Kasumi-1 (cell line): ENCODE measurements at regions not wholly inside any gene's neighbourhood (a gene's known extent, or its start where the extent isn't known, plus 50 kb on each side); places are given as distances from the start of the nearest gene placed in this dataset.

Experiments
- DNase-seq, 2 experiments: peaks; one replicate each; lab custom pipeline; 2025; lab: John Stamatoyannopoulos, UW

DNA sequence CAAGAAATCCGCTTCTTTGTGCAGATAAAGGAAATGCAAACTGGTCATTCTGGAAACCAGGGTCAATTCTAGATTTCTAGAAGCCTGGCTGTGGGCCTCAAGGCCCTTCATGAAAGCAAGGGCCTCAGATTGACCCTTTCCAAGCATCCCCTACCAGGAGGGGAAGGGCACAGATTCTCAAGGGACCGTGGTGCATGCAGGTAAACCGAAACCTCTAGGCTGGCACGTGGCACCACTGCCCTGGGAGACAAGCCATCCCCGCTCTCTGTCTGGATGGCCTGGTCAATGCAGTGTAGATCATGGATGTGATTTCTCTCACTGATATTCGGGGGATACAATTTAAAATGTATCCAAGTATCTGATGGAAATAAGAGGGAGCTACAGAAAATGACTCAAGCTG is 69.4 kb downstream of the TOMM20 start:
- DNase-seq, result no peak

DNA sequence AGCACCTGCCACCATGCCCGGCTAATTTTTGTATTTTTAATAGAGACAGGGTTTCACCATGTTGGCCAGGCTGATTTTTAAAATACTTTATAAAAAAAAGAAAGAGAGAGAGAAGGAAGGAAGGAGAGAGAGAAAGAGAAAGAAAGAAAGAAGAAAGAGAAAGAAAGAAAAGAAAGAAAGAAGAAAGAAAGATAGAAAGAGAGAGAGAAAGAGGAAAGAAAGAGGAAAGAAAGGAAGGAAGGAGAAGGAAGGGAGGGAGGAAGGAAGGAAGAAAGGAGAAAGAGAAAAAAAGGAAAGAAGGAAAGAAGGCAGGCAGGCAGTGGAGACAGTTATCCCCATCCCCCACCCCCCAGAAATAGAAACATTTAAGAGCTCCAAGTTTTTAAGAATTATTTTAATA is 69.9 kb downstream of the TOMM20 start:
- DNase-seq, result no peak

DNA sequence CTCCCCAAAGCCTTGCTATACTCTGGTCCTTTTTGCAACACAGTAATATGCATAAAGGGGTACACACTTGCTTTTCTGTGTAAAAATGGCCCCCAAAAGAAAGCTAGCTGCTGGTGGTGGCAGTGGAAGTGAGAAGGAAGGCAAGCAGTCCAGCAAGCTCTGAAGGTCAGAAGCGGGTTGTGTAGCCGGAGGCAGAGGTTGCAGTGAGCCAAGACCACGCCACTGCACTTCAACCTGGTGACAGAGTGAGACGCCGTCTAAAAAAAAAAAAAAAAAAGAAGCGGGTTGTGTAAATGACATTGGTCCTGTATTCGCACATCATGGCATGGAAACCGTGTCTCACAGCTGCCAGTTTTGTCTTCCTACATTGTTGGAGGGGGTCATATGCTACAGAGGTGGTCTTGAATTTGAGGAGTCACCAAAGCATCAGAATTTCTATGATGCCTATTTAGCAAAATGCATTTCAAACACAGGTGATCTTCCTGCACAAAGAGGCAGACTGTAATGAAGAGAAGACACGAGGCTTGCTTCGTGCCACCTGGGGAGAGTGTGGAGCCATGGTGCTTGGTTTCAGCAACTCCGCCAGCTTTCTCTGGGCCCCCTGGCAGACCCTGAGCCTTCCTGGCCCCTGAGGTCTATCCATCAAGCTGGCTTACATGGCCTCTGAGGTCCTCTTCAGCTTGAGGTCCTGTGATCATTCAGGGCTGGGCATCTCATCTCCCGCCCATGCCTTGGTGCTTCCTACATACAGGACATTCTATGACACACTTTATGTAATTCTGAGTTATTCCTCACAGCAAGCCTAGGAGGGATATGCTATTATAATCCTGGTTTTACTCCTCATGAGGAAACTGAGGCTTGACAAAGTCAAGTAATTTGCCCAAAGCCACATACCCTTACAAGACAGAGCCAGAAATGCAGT is 71.0 kb downstream of the TOMM20 start:
- no peak for DNase-seq

DNA sequence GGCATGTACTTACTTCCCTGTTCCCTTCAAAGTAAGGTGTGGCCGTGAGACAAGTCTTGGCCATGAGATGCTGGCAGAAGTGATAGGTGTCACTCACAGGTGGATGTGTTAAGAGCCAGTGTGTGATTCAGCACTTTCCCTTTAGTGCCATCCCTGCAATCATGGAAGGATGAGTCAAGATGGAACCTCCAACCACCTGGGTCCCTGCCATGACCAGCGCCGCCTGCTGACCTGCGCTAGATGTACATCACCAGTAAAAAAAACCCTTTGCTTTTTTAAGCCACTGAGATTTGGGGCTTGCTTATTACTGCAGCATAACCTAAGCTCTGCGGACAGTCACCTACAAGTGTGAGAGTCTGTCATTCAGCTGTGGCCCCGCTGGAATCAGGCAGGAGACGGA is 71.7 kb downstream of the TOMM20 start:
- DNase-seq, result no peak

DNA sequence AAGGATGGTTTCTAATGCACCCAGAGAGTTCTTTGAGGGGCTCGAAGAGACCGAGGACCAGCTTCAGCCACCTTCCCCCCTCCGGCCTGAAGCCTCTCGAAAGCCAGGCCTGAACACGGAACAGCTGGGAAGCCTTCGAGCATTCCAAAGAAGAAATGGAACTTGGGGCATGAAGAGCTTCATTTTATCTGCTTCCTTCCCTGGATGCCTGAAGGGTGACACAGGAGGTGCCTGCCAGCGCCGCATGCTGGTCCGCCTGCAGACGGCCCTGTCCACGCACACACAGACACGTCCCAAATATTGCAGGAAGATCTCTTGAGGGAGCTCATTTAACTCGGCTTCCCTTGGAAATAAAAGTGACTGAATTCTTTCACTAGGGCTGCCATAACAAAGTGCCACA is 73.7 kb downstream of the TOMM20 start:
- no peak for DNase-seq

DNA sequence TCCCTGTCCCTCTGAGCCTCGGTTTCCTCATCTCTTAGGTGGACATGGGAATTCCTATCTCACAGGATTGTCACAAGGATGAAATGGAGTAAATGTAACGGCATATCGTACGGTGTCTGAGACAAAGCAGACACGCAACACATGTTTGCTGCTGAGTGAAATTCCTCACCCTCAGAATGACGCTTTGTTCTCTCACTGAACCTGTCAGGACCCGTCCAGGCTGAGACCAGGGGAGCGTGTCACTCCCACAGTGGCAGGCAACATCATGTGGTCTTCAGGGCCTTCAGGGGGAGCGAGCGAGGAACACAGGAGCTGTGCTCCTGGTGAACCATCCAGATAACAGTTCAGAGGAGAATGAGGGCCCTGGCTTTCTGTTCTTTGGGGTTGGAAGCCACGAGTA is 74.2 kb downstream of the TOMM20 start:
- no peak for DNase-seq

DNA sequence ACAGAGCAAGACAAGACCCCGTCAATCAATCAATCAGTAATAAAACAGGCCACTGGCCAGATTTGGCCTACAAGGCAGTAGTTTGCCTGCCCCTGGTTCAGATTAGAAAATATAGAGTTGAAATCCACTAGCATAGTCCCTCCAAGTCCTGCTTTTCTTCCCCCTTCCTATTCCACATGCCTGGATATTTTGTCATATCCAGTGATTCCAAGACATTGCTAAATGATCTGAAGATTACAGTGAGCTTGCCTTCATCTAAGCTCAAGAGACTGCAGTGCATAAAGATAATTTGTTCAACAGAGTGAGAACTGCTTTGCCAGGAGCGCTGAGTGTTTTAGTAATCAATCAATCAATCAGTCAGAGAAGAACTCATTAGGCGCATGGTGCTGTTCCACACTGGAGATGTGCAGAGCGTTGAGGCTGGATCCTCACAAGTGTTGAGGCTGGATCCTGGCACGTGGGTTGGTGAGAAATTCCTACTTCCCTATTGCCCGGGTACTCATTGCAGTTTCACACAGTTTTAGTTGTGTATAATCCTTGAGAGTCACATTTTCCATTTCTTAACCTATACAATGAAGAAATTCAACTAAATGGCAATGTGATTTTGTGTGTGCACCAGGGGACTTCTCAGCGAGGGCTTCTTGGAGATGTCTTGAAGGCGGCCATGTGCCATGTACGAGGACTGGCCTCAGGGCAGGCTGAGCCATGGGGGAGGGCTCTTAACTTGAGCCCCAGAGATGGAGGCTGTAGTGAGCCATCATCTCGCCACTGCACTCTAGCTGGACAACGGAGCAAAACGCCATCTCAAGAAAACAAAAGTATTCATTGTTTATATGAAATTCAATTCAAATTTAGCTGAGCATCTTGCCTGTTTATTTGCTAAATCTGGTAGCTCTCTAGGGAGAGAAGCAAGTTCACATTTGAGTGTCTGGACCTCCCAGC is 76.3 kb downstream of the TOMM20 start:
- DNase-seq, result no peak

DNA sequence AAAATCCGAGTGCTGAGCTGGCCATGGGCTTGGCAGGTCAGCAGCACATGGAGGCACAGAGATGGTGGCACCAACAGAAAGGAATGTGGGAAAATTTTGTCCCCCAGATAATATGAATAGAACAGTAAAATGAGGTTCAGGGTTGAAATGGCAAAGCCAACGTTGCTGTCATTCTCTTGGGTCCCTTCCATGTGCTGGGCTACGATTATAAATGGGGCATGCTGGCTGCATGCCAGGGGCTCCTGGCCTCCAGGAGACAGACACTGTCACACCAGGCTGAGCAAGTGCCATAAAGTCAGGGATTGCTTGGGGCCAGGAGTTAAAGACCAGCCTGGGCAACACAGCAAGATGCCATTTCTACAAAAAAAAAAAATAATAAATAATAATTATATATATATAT is 77.1 kb downstream of the TOMM20 start:
- no peak for DNase-seq

DNA sequence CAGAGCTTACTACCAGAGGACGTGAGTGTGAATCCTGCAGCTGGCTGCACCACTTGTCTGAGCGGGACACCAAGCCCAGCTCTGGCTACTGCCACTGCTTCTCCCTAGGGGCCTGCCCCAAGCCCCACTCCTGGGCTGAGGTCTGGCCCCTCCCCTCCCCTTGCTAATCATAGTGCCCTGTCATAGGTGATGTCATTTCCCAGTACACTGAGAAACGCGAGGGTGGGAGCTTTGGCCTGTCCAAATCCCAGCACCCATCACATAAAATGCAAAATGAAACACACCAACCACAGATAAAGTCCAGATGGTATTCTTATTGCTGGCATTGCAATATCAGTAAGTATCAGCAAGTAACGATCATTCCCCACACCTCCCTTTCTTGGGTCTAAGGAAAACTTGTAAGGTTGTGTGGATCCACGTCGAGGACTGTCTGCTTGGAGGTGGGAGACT is 77.7 kb downstream of the TOMM20 start:
- no peak for DNase-seq

DNA sequence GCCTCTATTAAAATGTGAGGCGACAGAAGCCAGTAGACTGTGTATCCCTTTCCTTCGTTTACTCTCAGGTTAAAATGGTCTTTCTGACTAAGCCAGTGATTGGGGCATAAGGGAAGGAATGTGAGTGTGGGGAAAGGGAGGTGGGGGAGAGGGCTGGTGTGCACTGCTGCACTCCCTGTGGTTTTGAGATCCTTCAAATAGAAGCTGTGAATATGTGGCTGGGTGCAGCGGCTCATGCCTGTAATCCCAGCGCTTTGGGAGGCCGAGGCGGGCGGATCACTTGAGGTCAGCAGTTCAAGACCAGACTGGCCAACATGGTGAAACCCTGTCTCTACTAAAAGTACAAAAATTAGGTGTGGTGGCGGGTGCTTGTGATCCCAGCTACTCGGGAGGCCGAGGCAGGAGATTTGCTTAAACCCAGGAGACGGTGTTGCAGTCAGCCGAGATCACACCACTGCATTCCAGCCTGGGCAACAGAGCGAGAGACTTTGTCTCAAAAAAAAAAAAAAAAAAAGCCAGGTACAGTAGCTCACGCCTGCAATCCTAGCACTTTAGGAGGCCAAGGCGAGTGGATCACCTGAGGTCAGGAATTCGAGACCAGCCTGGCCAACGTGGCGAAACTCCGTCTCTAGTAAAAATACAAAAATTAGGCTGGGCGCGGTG is 78.8 kb downstream of the TOMM20 start:
- DNase-seq, result peak; percentile 40 to 65

DNA sequence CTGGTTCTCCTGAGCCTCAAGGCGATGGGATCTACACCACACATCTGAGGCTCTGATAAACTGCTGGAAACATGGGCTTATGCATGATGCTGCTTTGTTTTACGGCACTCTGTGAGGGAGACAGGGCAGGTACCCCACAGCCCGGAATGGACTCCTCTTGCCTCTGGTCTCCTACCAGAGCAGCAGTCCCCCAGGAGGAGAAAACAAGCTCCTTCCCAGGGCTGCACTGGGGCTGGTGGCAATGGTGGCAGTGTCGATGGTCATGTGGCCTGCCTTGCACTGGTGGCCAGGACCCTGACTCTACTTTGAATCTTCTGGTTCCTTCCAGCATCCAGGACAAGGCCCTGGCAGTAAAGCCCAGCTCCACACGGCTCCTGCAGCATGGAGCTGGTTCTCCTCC is 79.4 kb downstream of the TOMM20 start:
- no peak for DNase-seq

DNA sequence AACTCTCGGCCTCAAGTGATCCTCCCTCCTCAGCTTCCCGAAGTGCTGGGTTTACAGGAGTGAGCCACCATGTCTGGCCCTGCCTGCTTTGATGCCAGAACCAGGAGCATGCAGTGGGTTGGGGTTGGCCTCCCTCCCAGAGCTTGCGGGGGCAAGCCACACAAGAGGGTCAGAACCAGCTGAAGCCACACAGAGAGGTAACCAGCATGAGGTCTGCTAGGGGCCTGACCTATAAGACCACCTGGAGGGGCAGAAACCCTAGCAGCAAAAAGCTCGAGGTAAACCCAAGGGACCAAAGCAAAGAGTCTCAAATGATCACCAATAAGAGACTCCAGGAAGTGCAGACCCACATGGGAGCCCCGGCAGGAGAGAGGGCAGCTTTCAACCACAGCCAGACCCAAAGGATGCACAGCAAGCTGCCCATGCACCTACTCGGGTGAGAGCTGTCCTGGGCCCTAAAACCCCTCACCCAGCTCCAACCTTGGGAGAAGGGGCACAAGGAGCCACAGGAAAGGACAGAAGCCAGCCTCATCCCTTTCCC is 81.2 kb downstream of the TOMM20 start:
- DNase-seq, result no peak

DNA sequence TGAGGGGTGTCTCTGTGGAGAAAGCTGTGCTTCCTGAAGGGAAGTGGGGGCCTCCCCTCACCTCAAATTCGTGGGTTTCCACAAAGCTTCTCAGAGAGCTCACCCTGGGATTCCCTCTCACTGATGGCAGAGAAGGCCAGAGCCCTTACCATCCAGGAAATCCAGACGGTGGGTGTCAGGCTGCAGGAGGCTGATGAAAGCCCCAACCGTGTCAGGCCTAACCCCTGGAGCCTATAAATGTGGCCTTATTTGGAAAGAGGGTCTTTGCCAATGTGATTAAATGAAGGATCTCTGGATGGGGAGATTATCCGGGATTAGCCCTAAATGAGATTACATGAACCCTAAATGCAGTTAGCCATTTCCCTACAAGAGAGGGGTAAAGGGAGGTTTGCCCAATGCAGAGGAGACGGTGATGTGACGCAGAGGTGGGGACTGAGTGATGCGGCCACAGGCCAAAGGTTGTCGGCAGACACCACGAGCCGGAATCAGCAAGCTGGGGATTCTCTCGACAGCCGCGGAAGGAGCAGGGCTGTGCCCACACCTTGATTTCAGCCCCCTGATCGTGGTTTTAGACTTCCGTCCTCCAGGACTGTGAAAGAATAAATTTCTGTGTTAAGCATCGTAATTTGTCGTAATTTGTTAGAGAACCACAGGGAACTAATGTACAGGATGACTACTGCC is 82.6 kb downstream of the TOMM20 start:
- DNase-seq, result no peak

DNA sequence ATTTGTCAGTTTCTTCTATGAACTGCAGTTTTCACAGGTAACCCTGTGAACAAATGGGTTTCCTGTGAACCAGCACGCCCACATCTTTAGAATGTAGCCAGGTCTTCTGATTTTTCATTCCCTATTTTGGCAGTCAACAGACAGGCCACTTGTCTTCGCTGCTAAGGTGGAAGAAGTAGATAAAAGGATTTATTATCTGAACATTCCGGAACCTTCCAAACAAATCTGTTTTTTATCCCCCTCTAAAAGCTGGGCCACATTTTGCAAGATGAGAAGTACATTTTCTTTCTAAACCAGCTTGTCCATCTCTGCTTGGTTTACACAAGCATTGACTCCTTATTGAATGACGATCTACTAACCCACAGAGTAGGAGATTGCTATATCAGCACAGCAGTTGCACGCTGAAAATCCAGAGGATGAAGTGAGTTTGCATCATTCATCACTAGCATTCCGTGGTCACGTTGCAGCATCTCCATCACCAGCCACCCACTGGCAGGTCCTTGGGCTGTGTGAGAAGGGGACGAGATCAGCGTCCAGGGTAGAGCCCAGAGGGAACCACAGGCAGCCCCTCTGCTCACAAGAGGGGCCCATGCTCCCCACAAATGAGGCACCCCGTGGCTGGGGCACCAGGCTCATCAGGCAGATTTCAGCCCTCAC is 83.5 kb downstream of the TOMM20 start:
- no peak for DNase-seq

DNA sequence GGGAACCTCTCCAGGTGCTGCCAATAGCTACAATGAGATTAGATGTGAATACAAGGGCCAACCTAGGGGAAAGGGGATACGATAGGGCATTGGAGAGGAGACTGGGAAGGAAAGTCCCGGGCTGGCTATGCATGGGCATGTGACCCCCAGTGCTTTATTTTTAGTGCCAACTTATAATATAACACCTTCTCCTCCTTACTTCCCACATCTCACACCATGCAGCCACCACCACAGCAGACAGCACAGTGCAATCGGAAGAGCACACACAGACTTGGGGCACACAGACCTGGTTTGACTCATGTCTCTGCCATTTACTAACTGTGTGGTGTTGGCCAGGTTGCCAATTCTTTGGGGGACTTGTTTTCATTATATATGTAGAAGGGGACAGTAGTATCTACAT is 85.4 kb downstream of the TOMM20 start:
- DNase-seq, result no peak

DNA sequence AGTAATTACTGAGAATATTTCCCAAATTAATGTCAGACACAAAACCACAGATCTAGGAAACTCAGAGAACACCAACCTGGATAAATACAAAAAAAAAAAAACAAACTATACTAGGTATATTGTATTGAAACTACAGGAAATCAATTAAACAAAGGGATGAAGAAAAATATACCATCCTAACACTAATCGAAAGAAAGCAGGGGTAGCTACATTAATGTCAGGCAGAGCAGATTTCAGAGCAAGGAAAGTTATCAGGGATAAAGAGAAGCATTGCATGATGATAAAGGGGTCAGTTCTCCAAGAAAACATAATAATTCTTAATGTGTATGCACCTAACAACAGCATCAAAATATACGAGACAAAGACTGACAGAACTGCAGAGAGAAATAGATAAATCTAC is 89.9 kb downstream of the TOMM20 start:
- DNase-seq, result no peak

DNA sequence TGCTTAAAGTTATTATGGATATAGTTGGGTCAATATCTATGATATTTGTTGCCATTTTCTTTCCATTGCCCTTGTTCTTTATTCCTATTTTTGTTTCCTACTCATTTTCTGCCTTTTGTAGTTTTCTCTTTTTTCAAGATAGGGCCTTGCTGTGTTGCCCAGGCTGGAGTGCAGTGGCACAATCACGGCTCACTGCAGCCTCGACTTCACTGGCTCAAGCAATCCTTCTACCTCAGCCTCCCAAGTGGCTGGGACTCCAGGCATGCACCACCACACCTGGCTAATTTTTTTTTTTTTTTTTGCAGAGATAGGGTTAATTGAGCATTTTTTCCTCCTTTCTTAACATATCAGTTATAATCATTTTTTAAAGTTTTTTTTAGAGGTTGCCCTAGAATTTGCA is 92.7 kb downstream of the TOMM20 start:
- DNase-seq, result no peak

DNA sequence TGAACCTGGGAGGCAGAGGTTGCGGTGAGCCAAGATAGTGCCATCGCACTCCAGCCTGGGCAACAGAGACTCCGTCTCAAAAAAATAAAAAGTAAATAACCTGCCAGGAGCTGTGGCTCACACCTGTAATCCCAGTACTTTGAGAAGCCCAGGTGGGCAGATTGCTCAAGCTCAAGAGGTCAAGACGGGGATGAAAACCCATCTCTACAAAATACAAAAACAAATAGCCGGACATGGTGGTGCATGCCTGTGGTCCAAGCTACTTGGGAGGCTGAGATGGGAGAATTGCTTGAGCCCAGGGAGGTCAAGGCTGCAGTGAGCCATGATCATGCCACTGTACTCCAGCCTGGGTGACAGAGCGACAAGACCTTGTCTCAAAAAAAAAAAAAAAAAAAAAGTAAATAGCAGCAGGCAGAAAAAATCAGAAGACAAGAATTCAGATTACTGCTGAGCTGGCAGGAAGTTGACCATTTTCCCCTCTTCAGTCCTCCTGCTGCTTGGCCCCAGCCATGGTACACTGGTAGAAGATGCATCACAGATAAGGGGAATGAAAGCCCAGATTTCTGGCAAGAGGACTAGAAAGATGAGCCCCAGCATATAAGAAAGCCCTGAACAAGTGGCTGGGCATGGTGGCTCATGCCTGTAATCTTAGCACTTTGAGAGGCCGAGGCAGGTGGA is 97.6 kb downstream of the TOMM20 start:
- DNase-seq, result no peak

DNA sequence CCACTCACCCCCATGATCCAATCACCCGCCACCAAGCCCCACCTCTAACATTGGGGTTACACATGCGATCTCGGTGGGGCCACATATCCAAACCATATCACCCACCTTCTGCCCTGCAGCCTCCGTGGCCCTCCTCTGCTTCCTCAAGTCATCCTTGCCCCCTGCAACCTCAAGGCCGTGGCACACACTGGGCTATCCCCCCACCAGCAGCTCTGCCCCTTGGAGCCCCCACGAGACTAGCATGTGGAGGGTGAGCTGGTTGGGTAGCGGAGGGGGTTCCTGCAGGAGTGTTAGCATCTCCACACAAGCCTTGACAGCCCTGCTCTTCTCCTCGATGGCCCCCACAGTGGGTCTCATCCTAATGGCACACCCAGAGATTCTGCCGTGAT is 100.8 kb downstream of the TOMM20 start:
- no peak for DNase-seq

DNA sequence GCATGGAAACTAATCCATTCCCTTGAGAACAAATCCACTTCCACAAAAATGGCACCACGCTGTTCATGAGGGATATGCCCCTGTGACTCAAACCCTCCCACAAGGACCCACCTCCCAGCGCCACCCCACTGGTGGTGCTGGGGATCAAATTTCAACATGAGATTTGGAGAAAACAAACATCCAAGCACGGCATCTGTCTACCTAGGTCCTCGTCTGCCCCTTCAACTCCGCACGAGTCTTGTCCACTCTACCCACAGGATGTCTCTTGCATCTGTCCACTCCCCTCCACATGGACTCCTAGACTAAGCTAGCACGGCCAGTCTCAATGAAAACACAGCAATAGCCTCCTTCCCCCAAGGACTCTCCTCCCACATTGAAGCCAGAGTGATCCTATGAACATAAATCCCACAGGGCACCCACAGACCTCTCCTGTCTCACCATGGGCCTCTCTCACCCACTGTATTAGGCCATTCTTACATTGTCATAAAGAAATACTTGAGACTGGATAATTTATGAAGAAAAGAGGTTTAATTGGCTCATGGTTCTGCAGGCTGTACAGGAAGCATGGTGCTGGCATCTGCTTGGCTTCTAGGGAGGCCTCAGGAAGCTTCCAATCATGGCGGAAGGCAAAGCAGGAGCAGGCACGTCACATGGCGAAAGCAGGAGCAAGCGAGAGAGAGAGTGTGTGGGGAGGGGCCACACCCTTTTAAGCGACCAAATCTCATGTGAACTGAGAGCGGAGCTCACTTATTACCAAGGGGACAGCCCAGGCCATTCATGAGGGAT is 101.4 kb downstream of the TOMM20 start:
- DNase-seq, result no peak
